Endothelial cell of umbilical vein (primary cell): ENCODE measurements at regions not wholly inside any gene's neighbourhood (a gene's known extent, or its start where the extent isn't known, plus 50 kb on each side); places are given as distances from the start of the nearest gene placed in this dataset.

ENCODE experiments used
- BruUV-seq: library from RNA; stranded (reverse); fragments of 400-500 nt; replicated peaks from 2 replicates; lab custom pipeline; 2021; lab: Mats Ljungman, UMichigan
- CTCF ChIA-PET: fragments of 300-600, 350-600 bp; sonication (Branson Sonifier 250); formaldehyde crosslinking; loops from one replicate; lab custom pipeline; 2021; ENCODE audit warnings: antibody characterized with exemption, inconsistent platforms; lab: Charles Lee
- POLR2A ChIA-PET: fragments of 300-600, 350-600 bp; sonication (Branson Sonifier 250); formaldehyde crosslinking; loops from one replicate; lab custom pipeline; 2021; ENCODE audit warnings: antibody characterized with exemption, inconsistent platforms; lab: Charles Lee
- DNase-seq: peaks from one replicate; pipeline ENCODE4 v3.0.0-alpha.2; 2011; ENCODE audit warnings: low read depth, low spot score
- FAIRE-seq: peaks from 2 replicates; lab custom pipeline; 2011; peaks lifted over from hg19 to GRCh38; lab: Jason Lieb, UNC
- H2AFZ ChIP-seq: 2 replicates; pipeline ENCODE4 v1.6.0; 2012; ENCODE audit warnings: low read depth, low read length, control low read depth, inconsistent platforms
- H3K27ac ChIP-seq: 2 replicates; pipeline ENCODE4 v1.5.1; 2011; ENCODE audit warnings: low read depth, mild to moderate bottlenecking, control low read depth, low read length, moderate library complexity; ENCODE audit not compliant: insufficient read depth
- H3K27me3 ChIP-seq, 2 experiments: 2 replicates each; pipeline versions ENCODE4 v1.6.0 to v1.6.1; 2011; ENCODE audit warnings: low read length in 2 of 2, mixed read lengths in 1 of 2; ENCODE audit not compliant: control insufficient read depth in 2 of 2, insufficient read depth in 2 of 2
- H3K36me3 ChIP-seq, 2 experiments: 2 replicates in 1 of 2; 3 replicates in 1 of 2; pipeline ENCODE4 v1.5.1; 2011; ENCODE audit warnings: low read length in 2 of 2, mild to moderate bottlenecking in 1 of 2, moderate library complexity in 1 of 2; ENCODE audit not compliant: control insufficient read depth in 2 of 2, insufficient read depth in 2 of 2; ENCODE audit errors: extremely low read depth in 1 of 2
- H3K4me1 ChIP-seq: 3 replicates; pipeline ENCODE4 v1.5.1; 2011; ENCODE audit warnings: mild to moderate bottlenecking, low read length; ENCODE audit not compliant: control insufficient read depth, insufficient read depth; ENCODE audit errors: extremely low read depth
- H3K4me2 ChIP-seq: 2 replicates; pipeline ENCODE4 v1.6.1; 2011; ENCODE audit warnings: low read length, control low read depth, mixed read lengths; ENCODE audit not compliant: insufficient read depth
- H3K4me3 ChIP-seq, 3 experiments: fragments of 200-600 bp in 1 of 3; sonication (generic), shearing (Covaris generic) in 1 of 3; replicated peaks in 1 of 3; 2 replicates each; pipeline ENCODE4 v1.5.1; 2011 to 2016; ENCODE audit warnings: control low read depth in 3 of 3, low read length in 3 of 3, mild to moderate bottlenecking in 2 of 3, inconsistent platforms in 1 of 3, low read depth in 1 of 3, moderate library complexity in 1 of 3; ENCODE audit not compliant: insufficient read depth in 1 of 3
- H3K79me2 ChIP-seq: 2 replicates; pipeline ENCODE4 v1.6.0; 2012; ENCODE audit warnings: low read length, inconsistent platforms; ENCODE audit not compliant: control insufficient read depth, insufficient read depth
- H3K9ac ChIP-seq: replicated peaks from 2 replicates; pipeline ENCODE3; 2011; ENCODE audit warnings: low read length, control low read depth; ENCODE audit not compliant: insufficient read depth; ENCODE audit errors: extremely low read depth
- H3K9me1 ChIP-seq: replicated peaks from 3 replicates; pipeline ENCODE4 v1.6.0; 2011; ENCODE audit warnings: mild to moderate bottlenecking, low read length; ENCODE audit not compliant: control insufficient read depth, insufficient read depth; ENCODE audit errors: extremely low read depth
- H3K9me3 ChIP-seq: replicated peaks from 2 replicates; pipeline ENCODE4 v1.5.1; 2012; ENCODE audit warnings: low read length, inconsistent platforms; ENCODE audit not compliant: control insufficient read depth, insufficient read depth
- H4K20me1 ChIP-seq: replicated peaks from 2 replicates; pipeline ENCODE3; 2011; ENCODE audit warnings: mild to moderate bottlenecking, low read length; ENCODE audit not compliant: control insufficient read depth, insufficient read depth; ENCODE audit errors: extremely low read depth
- EZH2 ChIP-seq: IDR thresholded peaks from 2 replicates; pipeline ENCODE4 v1.6.1; 2012; ENCODE audit warnings: borderline replicate concordance, low read depth, mild to moderate bottlenecking, moderate library complexity, low read length, inconsistent platforms; ENCODE audit not compliant: severe bottlenecking
- FOS ChIP-seq: IDR thresholded peaks from 2 replicates; pipeline ENCODE4 v1.6.1; 2011; ENCODE audit warnings: mild to moderate bottlenecking, low read length, moderate library complexity, borderline replicate concordance; ENCODE audit not compliant: insufficient read depth
- GATA2 ChIP-seq: IDR thresholded peaks from 2 replicates; pipeline ENCODE4 v1.7.0; 2011; ENCODE audit warnings: low read depth, mild to moderate bottlenecking, moderate library complexity, mixed read lengths, low read length; ENCODE audit not compliant: insufficient read length, insufficient read depth
- JUN ChIP-seq: IDR thresholded peaks from 2 replicates; pipeline ENCODE4 v1.6.1; 2011; ENCODE audit warnings: borderline replicate concordance, low read depth; ENCODE audit not compliant: insufficient read length, insufficient read depth
- MYC ChIP-seq: IDR thresholded peaks from one replicate; pipeline ENCODE4 v1.6.1; 2011; ENCODE audit warnings: mild to moderate bottlenecking, low read depth, low read length
- POLR2A ChIP-seq: IDR thresholded peaks from 2 replicates; pipeline ENCODE4 v1.6.1; 2012; ENCODE audit warnings: low read depth, mild to moderate bottlenecking, control low read depth, low read length
- POLR2AphosphoS5 ChIP-seq: IDR thresholded peaks from 2 replicates; pipeline ENCODE4 v1.6.1; 2012; ENCODE audit warnings: low read depth, mild to moderate bottlenecking, control low read depth, low read length, moderate library complexity; ENCODE audit not compliant: insufficient read depth
- dilution Hi-C: fragments of 300-500 bp; cut with MboI; formaldehyde crosslinking; loops from one replicate; pipeline ENCODE4 v1.15.0; 2019; ENCODE audit warnings: low sequenced_read_pairs; ENCODE audit not compliant: extremely low pct_ligation_motif_present
- intact Hi-C: fragments of 100-400 bp; cut with micrococcal nuclease; formaldehyde crosslinking; loops from one replicate; pipeline ENCODE4 v1.10.0; 2022
- TF ChIP-seq, protein P1 (sequence below), 2 donors: IDR thresholded peaks; 1 replicate in 1 of 2; 2 replicates in 1 of 2; pipeline ENCODE4 v1.5.1; 2011; ENCODE audit warnings: low read length in 2 of 2, mild to moderate bottlenecking in 2 of 2, moderate library complexity in 2 of 2, control low read depth in 1 of 2, inconsistent platforms in 1 of 2, low read depth in 1 of 2; ENCODE audit not compliant: insufficient read depth in 1 of 2; ENCODE audit errors: extremely low read depth in 1 of 2
- TF ChIP-seq, protein P2 (sequence below): IDR thresholded peaks from 2 replicates; pipeline ENCODE4 v1.6.1; 2011; ENCODE audit not compliant: insufficient read depth, insufficient read length

DNA sequence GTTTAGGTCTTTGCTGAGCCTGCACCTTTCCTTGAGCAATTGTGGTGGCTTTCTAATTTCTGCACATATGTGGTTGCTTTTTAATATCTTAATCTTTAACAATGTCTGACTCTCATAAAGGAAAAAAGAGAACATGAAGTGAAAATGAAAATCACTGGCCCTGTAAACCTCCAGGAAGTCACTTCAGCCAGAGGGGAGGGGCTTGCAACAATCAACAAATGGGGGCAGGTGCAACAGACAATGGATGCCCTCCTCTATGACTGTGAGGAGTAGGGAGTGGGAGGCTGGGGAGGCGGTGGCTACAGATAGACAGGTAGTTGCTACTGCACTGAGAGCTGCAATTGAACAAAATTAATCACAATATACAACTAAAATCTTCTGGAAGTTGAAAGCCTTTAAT lies 1377.4 kb downstream of the XPNPEP1 start:
- Histone ChIP-seq H3K27ac (no peak overlapping the region), H3K27me3 (no peaks in the 10 kb centered on the region), H3K79me2 (no peaks in the 10 kb centered on the region), H3K9me1 (no peaks in the 10 kb centered on the region), H4K20me1 (no peaks in the 10 kb centered on the region), H2AFZ (no peak overlapping the region), H3K4me2 (no peak overlapping the region), H3K36me3 (no peaks in the 10 kb centered on the region), H3K9me3 (no peaks in the 10 kb centered on the region), H3K9ac (no peak overlapping the region), H3K4me3 (no peak overlapping the region), H3K4me1 (no peaks in the 10 kb centered on the region)
- TF ChIP-seq EZH2 = no peak
- TF ChIP-seq MYC = no peak
- TF ChIP-seq, protein P1, sequence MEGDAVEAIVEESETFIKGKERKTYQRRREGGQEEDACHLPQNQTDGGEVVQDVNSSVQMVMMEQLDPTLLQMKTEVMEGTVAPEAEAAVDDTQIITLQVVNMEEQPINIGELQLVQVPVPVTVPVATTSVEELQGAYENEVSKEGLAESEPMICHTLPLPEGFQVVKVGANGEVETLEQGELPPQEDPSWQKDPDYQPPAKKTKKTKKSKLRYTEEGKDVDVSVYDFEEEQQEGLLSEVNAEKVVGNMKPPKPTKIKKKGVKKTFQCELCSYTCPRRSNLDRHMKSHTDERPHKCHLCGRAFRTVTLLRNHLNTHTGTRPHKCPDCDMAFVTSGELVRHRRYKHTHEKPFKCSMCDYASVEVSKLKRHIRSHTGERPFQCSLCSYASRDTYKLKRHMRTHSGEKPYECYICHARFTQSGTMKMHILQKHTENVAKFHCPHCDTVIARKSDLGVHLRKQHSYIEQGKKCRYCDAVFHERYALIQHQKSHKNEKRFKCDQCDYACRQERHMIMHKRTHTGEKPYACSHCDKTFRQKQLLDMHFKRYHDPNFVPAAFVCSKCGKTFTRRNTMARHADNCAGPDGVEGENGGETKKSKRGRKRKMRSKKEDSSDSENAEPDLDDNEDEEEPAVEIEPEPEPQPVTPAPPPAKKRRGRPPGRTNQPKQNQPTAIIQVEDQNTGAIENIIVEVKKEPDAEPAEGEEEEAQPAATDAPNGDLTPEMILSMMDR (IDR thresholded peaks at IDR 0.05; ENCODE audit: extremely low read depth in 1 of 2, insufficient read depth in 1 of 2, low read depth in 1 of 2, low read length in 2 of 2) = no peak
- TF ChIP-seq, protein P2, sequence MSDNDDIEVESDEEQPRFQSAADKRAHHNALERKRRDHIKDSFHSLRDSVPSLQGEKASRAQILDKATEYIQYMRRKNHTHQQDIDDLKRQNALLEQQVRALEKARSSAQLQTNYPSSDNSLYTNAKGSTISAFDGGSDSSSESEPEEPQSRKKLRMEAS = no peak
- no peak for TF ChIP-seq JUN
- TF ChIP-seq POLR2A = no peak
- no peak for TF ChIP-seq FOS
- TF ChIP-seq GATA2 = no peak
- TF ChIP-seq POLR2AphosphoS5 = no peak
- no TSS peak for BruUV-seq
- ChIA-PET POLR2A (no interaction called here), CTCF (no interaction called here)
- FAIRE-seq (no peak), DNase-seq (no peak)
- dilution Hi-C loops = no loop called here
- intact Hi-C loops = no loop called here
